ENCODE measurements at regions not wholly inside any gene's neighbourhood (a gene's known extent, or its start where the extent isn't known, plus 50 kb on each side); places are given as distances from the start of the nearest gene placed in this dataset.

GRCh38 chr10:109287858-109288257 is 635.5 kb downstream of the XPNPEP1 start:
- Histone ChIP-seq H3K4me1 (ENCODE audit: control insufficient read depth, insufficient read depth, low read length) (no peaks in the 10 kb centered on the region), H3K9ac (ENCODE audit: low read length) (no peak overlapping the region), H3K27me3 (ENCODE audit: control insufficient read depth, insufficient read depth, low read length) (no peaks in the 10 kb centered on the region), H3K9me3 (ENCODE audit: control insufficient read depth, low read length) (no peaks in the 10 kb centered on the region), H3K4me3 (ENCODE audit: low read length) (no peak overlapping the region), H3K36me3 (ENCODE audit: control insufficient read depth, insufficient read depth, low read length) (no peaks in the 10 kb centered on the region)

DNA sequence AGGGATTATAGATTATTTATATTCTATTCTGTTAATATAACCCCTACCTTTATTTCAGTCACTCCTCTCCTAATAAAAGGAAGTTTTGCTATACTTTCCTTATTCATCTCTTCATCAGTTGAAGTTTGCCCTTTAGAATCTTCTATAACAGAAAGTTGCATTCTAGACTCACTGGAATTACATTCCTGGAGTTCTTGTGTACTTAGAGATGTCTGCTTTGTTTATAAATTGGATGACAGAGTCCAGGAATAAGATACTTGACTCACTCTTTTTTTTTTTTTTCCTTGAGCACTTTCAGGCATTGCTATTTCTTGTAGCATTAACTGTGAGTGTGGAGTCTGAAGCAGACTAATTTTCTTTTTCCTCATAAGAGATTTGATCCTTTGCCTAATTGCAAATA is 640.8 kb downstream of the XPNPEP1 start:
- H3K4me1 ChIP-seq (ENCODE audit: control insufficient read depth, insufficient read depth, low read length): no peaks in the 10 kb centered on the region
- no peaks in the 10 kb centered on the region for H3K27me3 ChIP-seq (ENCODE audit: control insufficient read depth, insufficient read depth, low read length)
- no peak overlapping the region for H3K9ac ChIP-seq (ENCODE audit: low read length)
- no peak overlapping the region for H3K4me3 ChIP-seq (ENCODE audit: low read length)
- H3K36me3 ChIP-seq (ENCODE audit: control insufficient read depth, insufficient read depth, low read length): no peaks in the 10 kb centered on the region
- no peaks in the 10 kb centered on the region for H3K9me3 ChIP-seq (ENCODE audit: control insufficient read depth, low read length)

DNA sequence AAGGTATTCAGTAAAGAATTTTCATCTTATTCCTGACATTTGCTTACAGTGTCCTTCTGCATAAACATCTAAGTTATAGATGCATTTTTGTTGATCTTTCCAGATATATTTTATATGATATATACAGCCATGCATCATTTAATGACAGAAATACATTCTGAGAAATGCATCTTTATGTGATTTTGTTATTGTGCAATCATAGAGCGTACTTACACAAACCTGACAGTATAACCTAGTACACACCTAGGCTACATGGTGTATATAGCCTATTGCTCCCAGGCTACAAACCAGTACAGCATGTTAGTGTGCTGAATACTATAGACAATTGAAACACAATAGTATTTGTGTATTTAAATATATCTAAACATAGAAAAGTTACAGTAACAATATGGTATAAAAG is 642.0 kb downstream of the XPNPEP1 start:
- H3K4me3 ChIP-seq (ENCODE audit: low read length): no peak overlapping the region
- H3K36me3 ChIP-seq (ENCODE audit: control insufficient read depth, insufficient read depth, low read length): no peaks in the 10 kb centered on the region
- no peaks in the 10 kb centered on the region for H3K27me3 ChIP-seq (ENCODE audit: control insufficient read depth, insufficient read depth, low read length)
- no peaks in the 10 kb centered on the region for H3K9me3 ChIP-seq (ENCODE audit: control insufficient read depth, low read length)
- no peak overlapping the region for H3K9ac ChIP-seq (ENCODE audit: low read length)
- no peaks in the 10 kb centered on the region for H3K4me1 ChIP-seq (ENCODE audit: control insufficient read depth, insufficient read depth, low read length)

DNA sequence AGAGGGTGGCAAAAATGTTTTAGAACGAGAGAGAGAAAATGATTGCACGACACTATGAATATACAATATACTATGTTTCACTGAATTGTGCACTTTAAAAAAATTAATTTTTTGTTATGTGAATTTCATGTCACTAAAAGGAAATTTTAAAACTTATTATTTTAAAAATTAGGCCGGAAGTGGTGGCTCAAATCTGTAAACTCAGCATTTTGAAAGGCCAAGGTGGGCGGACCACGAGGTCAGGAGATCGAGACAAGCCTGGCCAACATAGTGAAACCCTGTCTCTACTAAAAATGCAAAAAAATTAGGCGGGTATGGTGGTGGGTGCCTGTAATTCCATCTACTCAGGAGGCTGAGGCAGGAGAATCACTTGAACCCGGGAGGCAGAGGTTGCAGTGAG is 642.5 kb downstream of the XPNPEP1 start:
- no peaks in the 10 kb centered on the region for H3K9me3 ChIP-seq (ENCODE audit: control insufficient read depth, low read length)
- no peaks in the 10 kb centered on the region for H3K36me3 ChIP-seq (ENCODE audit: control insufficient read depth, insufficient read depth, low read length)
- H3K9ac ChIP-seq (ENCODE audit: low read length): no peak overlapping the region
- H3K4me3 ChIP-seq (ENCODE audit: low read length): no peak overlapping the region
- no peaks in the 10 kb centered on the region for H3K27me3 ChIP-seq (ENCODE audit: control insufficient read depth, insufficient read depth, low read length)
- no peaks in the 10 kb centered on the region for H3K4me1 ChIP-seq (ENCODE audit: control insufficient read depth, insufficient read depth, low read length)

GRCh38 chr10:109277456-109277855 is 645.9 kb downstream of the XPNPEP1 start:
- Histone ChIP-seq H3K36me3 (ENCODE audit: control insufficient read depth, insufficient read depth, low read length) (no peaks in the 10 kb centered on the region), H3K9me3 (ENCODE audit: control insufficient read depth, low read length) (no peaks in the 10 kb centered on the region), H3K27me3 (ENCODE audit: control insufficient read depth, insufficient read depth, low read length) (no peaks in the 10 kb centered on the region), H3K4me1 (ENCODE audit: control insufficient read depth, insufficient read depth, low read length) (no peaks in the 10 kb centered on the region), H3K9ac (ENCODE audit: low read length) (no peak overlapping the region), H3K4me3 (ENCODE audit: low read length) (no peak overlapping the region)

GRCh38 chr10:109275960-109276359 is 647.4 kb downstream of the XPNPEP1 start:
- Histone ChIP-seq H3K36me3 (ENCODE audit: control insufficient read depth, insufficient read depth, low read length) (no peaks in the 10 kb centered on the region), H3K4me3 (ENCODE audit: low read length) (no peak overlapping the region), H3K9me3 (ENCODE audit: control insufficient read depth, low read length) (no peaks in the 10 kb centered on the region), H3K27me3 (ENCODE audit: control insufficient read depth, insufficient read depth, low read length) (no peaks in the 10 kb centered on the region), H3K4me1 (ENCODE audit: control insufficient read depth, insufficient read depth, low read length) (no peaks in the 10 kb centered on the region), H3K9ac (ENCODE audit: low read length) (no peak overlapping the region)

- no peak overlapping the region for H3K9ac ChIP-seq (ENCODE audit: low read length)
- no peak overlapping the region for H3K4me3 ChIP-seq (ENCODE audit: low read length)
- H3K4me1 ChIP-seq (ENCODE audit: control insufficient read depth, insufficient read depth, low read length): no peaks in the 10 kb centered on the region
- no peaks in the 10 kb centered on the region for H3K9me3 ChIP-seq (ENCODE audit: control insufficient read depth, low read length)
- H3K27me3 ChIP-seq (ENCODE audit: control insufficient read depth, insufficient read depth, low read length): no peaks in the 10 kb centered on the region
- H3K36me3 ChIP-seq (ENCODE audit: control insufficient read depth, insufficient read depth, low read length): no peaks in the 10 kb centered on the region
Observed at GRCh38 chr10:109274681-109275080, 648.6 kb downstream of the XPNPEP1 start.

DNA sequence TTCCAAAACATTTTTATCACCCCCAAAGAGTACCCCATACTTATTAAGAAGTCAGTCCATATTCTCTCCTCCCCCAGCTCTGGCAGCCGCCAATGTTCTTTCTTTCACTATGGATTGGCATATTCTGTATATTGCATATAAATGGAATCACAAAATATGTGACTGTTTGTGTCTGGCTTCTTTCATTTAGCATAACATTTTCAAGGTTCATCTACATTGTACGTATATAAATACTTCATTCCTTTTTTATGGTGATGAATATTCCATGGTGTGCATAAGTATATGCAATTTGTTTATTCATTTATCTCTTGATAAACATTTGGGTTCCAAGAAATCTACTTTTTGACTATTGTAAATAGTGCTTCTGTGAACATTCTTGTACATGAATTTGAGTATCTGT is 653.1 kb downstream of the XPNPEP1 start:
- Histone ChIP-seq H3K9me3 (ENCODE audit: control insufficient read depth, low read length) (no peaks in the 10 kb centered on the region), H3K4me1 (ENCODE audit: control insufficient read depth, insufficient read depth, low read length) (no peaks in the 10 kb centered on the region), H3K27me3 (ENCODE audit: control insufficient read depth, insufficient read depth, low read length) (no peaks in the 10 kb centered on the region), H3K9ac (ENCODE audit: low read length) (no peak overlapping the region), H3K4me3 (ENCODE audit: low read length) (no peak overlapping the region), H3K36me3 (ENCODE audit: control insufficient read depth, insufficient read depth, low read length) (no peaks in the 10 kb centered on the region)

DNA sequence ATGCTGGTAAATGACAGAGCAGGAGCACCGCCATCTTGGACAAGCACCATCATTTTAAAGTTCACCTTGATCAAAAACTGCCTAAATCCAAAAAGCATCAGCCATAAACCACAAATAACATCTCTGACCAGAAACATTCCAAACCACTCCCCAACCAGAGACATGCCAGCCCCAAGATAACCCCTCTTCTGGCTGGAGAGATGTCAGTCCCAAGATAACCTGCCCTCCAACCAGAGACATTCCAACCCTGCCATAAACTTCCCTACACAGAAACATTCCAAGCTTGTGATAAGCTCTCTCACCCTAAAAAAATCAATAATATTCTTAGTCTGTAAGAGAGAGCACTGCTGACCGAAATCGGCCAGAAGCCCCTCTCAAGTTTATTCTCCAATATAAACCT is 659.3 kb downstream of the XPNPEP1 start:
- no peak overlapping the region for H3K4me3 ChIP-seq (ENCODE audit: low read length)
- no peaks in the 10 kb centered on the region for H3K27me3 ChIP-seq (ENCODE audit: control insufficient read depth, insufficient read depth, low read length)

DNA sequence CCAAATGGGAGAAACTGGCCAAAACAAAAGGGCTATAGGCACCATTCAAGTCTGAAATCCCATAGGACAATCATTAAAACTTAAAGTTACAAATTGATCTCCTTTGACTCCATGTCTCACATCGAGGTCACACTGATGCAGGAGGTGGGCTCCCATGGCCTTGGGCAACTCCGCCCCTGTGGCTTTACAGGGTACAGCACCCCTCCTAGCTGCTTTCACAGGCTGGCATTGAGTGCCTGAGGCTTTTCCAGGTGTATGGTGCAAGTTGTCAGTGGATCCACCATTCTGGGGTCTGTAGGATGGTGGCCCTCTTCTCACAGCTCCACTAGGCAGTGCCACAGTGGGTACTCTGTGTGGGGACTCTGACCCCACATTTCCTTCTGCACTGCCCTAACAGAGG is 662.1 kb downstream of the XPNPEP1 start:
- Histone ChIP-seq H3K9me3 (ENCODE audit: control insufficient read depth, low read length) (no peaks in the 10 kb centered on the region), H3K9ac (ENCODE audit: low read length) (no peak overlapping the region), H3K4me1 (ENCODE audit: control insufficient read depth, insufficient read depth, low read length) (no peaks in the 10 kb centered on the region), H3K4me3 (ENCODE audit: low read length) (no peak overlapping the region), H3K27me3 (ENCODE audit: control insufficient read depth, insufficient read depth, low read length) (no peaks in the 10 kb centered on the region), H3K36me3 (ENCODE audit: control insufficient read depth, insufficient read depth, low read length) (no peaks in the 10 kb centered on the region)

More for the DNA sequence above, 659.3 kb downstream of the XPNPEP1 start:
- H3K9me3 ChIP-seq (ENCODE audit: control insufficient read depth, low read length): no peaks in the 10 kb centered on the region
- no peaks in the 10 kb centered on the region for H3K4me1 ChIP-seq (ENCODE audit: control insufficient read depth, insufficient read depth, low read length)
- H3K36me3 ChIP-seq (ENCODE audit: control insufficient read depth, insufficient read depth, low read length): no peaks in the 10 kb centered on the region
- no peak overlapping the region for H3K9ac ChIP-seq (ENCODE audit: low read length)

- Histone ChIP-seq H3K4me1 (ENCODE audit: control insufficient read depth, insufficient read depth, low read length) (no peaks in the 10 kb centered on the region), H3K4me3 (ENCODE audit: low read length) (no peak overlapping the region), H3K36me3 (ENCODE audit: control insufficient read depth, insufficient read depth, low read length) (no peaks in the 10 kb centered on the region), H3K9ac (ENCODE audit: low read length) (no peak overlapping the region), H3K9me3 (ENCODE audit: control insufficient read depth, low read length) (no peaks in the 10 kb centered on the region), H3K27me3 (ENCODE audit: control insufficient read depth, insufficient read depth, low read length) (no peaks in the 10 kb centered on the region)
Observed at GRCh38 chr10:109259293-109259692, 664.0 kb downstream of the XPNPEP1 start.

DNA sequence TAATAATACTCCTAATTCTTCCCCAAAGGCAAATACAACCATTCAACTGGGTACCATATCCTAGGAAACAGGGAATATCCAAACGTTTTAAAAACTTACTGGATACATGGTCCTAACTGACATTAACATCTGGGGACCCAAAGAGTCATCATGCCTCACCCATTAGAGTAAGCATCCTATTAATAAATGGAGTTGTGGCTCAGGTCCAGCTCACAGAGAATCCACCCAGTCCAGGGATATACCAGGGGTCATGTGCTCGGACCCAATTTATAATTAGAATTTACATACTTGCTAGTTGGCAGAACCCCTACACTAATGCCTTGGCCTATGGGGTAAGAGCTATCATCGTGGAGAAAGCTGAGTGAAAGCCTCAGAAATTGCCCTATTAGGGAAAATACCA is 670.0 kb downstream of the XPNPEP1 start:
- no peaks in the 10 kb centered on the region for H3K27me3 ChIP-seq (ENCODE audit: control insufficient read depth, insufficient read depth, low read length)
- H3K36me3 ChIP-seq (ENCODE audit: control insufficient read depth, insufficient read depth, low read length): no peaks in the 10 kb centered on the region
- H3K4me3 ChIP-seq (ENCODE audit: low read length): no peak overlapping the region
- H3K9me3 ChIP-seq (ENCODE audit: control insufficient read depth, low read length): no peaks in the 10 kb centered on the region
- H3K9ac ChIP-seq (ENCODE audit: low read length): no peak overlapping the region
- no peaks in the 10 kb centered on the region for H3K4me1 ChIP-seq (ENCODE audit: control insufficient read depth, insufficient read depth, low read length)

GRCh38 chr10:109250152-109250551 is 673.2 kb downstream of the XPNPEP1 start:
- Histone ChIP-seq H3K9me3 (ENCODE audit: control insufficient read depth, low read length) (no peaks in the 10 kb centered on the region), H3K4me3 (ENCODE audit: low read length) (no peak overlapping the region), H3K36me3 (ENCODE audit: control insufficient read depth, insufficient read depth, low read length) (no peaks in the 10 kb centered on the region), H3K9ac (ENCODE audit: low read length) (no peak overlapping the region), H3K27me3 (ENCODE audit: control insufficient read depth, insufficient read depth, low read length) (no peaks in the 10 kb centered on the region), H3K4me1 (ENCODE audit: control insufficient read depth, insufficient read depth, low read length) (no peaks in the 10 kb centered on the region)

Measured in mucosa of stomach (tissue), 1 donor.